ENCODE measurements at regions not wholly inside any gene's neighbourhood (a gene's known extent, or its start where the extent isn't known, plus 50 kb on each side); places are given as distances from the start of the nearest gene placed in this dataset.
A peak's percentile ranks its signal among the peaks of the same experiment; 100 is the strongest.
"Not testable (repeated sequence)": the region's sequence is repeated elsewhere in the genome, so short reads cannot be mapped to it uniquely, and the experiment has no call there.

GRCh38 chr5:18334949-18335348 is 700.7 kb downstream of the TAF11L14 start:
- DNase-seq (ENCODE audit: low spot score) = no peak

DNA sequence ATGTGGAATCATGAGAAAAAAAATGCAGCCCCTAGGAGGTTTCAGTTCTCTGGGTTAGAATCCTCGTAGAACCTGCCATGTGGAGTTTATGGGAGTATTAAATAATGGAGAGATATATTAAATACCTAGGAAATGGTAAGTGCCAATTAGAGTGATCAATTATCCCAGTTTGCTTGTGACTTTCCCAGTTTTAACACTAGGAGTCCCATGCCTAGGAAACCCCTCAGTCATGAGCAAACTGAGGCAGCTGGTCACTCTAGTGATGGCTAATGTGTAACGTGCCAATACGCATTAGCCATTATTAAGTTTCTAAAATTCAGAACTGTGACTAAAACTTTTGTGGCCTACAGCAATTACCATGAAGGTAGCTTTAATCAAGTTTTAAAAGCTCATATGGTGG is 720.6 kb downstream of the TAF11L14 start:
- DNase-seq (ENCODE audit: low spot score) = no peak

- DNase-seq (ENCODE audit: low spot score) = no peak
Measured at GRCh38 chr5:18357486-18357885, 723.2 kb downstream of the TAF11L14 start.

DNA sequence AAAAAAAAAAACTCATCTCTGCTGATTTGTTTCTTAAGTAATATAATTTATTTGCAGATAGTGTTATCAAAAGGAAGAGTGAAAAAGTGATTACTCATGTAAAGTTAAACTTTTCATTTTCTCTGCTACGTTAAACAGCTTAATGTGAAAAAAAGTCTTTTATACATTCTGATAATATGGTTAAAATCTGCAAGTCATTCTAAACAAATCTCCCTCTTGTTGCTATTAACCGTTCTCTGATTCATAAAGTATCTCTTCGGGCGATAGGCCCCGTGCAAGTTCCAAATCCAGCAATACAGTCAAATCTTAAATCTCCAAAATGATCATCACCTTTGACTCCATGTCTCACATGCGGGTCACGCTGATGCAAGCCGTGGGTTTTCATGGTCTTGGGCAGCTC is 732.0 kb downstream of the TAF11L14 start:
- DNase-seq (ENCODE audit: low spot score) = no peak

DNA sequence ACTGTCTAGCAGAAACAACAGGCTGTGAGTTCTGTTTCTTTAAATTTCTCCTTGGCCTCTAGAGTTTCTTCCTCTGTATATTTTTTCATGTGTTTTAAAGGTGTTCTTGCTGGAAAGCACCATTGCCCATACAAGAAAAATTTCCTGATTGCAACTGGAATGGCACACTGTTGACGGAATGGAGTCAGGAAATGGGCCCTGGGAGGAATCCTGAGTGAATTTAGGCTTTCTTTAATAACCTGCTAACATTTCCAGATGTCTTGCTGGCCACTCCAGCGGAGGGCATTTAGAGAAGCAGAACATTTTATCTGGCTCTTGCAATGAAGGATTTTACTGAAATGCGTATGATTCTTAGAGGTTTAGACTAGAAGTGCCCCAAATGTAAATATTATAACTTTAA is 736.3 kb downstream of the TAF11L14 start:
- no peak for DNase-seq (ENCODE audit: low spot score)

- DNase-seq (ENCODE audit: low spot score) = peak; percentile 99
Measured at GRCh38 chr5:18375641-18376040, 741.4 kb downstream of the TAF11L14 start.

DNA sequence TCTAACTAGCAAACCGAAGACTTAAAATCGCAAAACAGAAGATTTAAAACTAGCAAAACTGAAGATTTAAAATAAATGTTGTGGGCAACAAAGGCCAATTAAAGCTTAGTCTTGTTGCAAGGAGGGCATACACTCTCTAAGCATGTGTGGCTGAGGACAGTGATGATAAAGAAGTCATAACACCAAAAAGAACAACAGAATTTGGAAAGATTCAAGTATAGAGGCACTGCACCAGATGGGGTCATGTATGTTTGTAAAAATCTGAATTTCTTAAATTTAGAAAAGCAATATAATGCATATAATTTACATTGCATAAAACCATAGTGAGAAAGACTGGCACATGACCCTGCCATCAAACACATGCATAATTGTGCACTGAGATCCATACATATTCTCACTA is 743.8 kb downstream of the TAF11L14 start:
- DNase-seq (ENCODE audit: low spot score) = no peak

DNA sequence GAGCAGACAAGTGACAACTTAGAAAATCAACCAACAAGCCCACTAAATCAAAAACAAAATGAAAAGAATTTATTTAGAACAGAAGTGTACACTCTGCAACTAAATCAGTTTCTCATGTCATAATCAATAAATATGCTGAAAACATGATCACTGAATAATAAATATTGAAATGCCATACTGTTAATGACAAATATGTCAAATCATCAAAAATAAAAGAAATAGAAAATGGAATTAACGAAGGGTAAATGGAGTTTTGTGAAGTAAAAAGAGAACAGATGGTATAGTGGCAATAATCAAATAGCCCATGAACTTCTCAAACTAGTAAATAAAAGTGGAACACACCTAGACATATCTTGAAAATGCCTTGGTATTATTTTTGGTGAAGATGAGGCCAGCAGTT is 744.9 kb downstream of the TAF11L14 start:
- no peak for DNase-seq (ENCODE audit: low spot score)

DNA sequence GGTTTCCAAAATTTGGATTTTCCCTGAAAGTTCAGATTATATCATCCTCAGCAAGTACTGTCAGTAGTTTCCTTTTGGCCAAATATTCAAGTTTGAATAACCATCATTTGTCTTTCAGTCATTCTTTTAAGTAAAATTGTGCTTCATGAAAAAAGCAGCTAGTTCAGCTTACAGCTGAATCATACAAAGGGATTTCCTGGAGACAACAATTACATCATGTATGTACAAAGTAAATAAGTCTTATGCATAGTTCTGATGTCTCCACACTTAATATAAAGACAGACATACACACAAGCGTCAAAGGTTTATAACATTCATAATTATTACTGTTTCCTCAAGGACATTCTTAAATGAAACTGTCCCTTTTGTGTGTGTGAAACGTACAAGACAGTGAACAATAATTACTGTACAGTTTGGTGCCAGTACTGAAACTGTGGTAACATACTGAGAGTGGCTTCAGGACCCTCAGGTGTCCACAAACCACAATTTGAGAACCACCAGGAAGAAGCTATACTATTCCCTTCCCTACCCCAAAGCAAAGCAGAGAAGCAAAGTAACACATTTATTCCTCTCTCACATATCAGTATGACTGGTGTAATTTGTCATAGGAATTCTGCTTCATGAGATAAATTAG is 746.6 kb downstream of the TAF11L14 start:
- no peak for DNase-seq (ENCODE audit: low spot score)

DNA sequence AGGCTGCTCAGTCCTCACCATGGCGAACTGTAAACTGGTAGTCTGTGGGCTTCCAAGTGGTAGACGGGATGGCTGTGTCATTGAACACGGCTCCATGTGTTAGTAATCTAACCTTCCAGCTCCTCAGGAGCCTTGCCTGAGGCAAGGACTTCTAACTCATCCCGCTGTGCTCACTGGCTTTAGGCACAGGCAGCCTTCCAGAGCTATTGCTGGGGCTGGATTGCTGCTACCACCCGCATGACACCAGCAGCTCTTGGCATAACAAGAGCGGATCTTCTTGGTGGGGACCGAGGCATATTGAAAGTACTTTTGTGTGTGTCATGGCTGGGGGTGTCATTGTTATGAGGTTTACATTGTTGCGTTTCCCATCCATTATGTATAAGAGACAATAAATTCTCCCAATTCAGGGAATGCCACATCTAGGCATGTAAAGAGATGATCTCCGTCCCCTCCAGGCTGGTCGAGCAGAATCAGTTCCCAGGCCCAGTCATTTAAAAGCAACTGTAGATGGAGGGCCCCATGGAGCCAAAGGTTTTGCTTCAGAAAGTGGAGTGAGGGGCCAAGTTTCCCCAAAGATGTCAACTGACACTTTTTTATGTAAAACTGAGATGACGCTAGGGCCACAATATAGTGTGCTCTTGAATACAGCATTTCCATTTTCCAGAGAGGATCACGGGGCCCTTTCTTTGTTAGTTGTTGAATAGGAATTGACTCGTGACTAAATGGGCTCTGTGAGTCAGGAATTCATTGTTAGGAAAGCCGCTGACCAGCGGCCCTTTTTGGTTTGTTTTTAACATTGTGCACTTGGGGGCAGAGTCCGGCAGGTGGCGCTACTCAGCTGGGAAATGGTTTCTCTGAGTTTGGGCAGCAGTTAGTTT is 759.5 kb downstream of the TAF11L14 start:
- DNase-seq (ENCODE audit: low spot score) = peak; percentile 60

DNA sequence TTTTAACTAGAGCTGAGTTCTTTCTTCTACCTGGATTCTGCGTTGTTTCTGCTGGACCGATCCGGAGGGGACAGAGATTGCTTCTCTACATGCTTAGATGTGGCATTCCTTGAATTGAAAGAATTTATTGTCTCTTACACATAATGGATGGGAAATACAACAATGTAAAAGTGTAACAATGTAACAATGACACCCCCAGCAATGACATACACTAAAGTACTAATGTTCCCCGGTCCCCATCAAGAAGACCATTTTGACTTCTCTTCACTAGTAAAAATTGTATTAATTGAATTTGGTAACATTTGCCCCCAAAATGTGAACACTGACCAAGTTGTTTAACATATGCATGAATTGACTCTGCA is 760.2 kb downstream of the TAF11L14 start:
- no peak for DNase-seq (ENCODE audit: low spot score)

DNA sequence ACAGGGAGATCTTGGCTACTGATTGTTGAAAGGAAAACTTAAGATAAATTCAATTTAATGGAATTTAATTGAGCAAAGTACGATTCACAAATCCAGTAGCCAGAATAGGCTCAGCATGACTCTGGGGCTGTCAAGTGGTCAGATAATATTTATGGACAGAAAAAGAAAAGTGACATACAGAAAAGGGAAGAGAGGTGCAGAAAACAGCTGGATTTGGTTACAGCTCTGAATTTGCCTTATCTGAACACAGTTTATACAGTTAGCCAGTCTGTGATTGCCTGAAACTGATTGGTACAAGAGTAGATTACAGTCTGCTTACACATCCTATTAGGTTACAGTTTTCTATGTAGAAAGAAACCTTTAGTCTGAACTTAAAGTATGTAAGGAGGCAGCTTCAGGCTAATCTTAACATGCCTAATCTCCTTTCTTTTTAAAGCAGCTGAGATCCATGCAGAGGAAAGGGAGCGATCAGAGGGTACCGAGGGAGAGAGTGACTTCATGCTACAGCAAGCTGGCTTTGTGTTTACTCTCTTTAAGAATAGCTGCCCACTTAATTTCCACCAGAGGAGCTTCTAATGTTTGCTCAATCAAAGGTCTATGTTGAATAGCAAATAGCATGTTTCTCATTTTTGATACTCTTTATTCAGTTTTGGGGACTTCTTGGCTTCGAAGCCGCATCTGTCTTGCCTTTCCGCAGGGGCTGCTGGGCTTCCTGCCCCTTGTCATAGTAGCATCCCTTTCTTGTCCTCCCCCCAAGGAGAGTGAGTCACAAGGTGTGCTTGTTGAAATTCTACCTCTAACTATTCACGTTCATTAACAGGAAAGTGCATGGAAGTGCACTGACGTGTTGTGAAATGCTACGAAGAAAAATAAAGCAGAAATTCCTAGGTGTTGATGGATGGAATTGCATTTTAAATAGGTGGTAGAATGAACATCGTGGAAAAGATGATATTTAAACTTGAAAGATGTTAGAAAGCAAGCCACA is 761.2 kb downstream of the TAF11L14 start:
- DNase-seq (ENCODE audit: low spot score) = no peak

- no peak for DNase-seq (ENCODE audit: low spot score)
Measured at GRCh38 chr5:18397371-18397770, 763.1 kb downstream of the TAF11L14 start.

DNA sequence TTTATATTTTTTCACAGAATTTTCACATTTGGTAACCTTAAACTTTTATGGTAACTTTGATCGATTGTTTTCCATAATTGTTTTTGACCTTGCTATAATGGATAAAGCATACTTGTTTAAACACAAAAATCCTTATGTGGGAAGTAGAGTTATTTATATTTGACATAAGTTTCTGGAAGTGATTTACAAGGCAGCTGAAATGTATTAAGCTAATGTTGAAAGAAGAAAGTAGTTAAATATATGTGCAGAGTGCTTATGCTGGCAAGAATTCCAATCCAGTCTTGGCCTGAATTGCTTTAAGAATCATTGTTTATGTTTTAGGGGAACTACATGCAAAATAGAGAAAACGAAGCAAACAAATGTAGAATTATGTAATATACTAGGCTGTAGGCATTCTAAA is 763.6 kb downstream of the TAF11L14 start:
- DNase-seq (ENCODE audit: low spot score) = no peak

- DNase-seq (ENCODE audit: low spot score) = not testable (repeated sequence)
Measured at GRCh38 chr5:18399461-18400327, 765.4 kb downstream of the TAF11L14 start.

DNA sequence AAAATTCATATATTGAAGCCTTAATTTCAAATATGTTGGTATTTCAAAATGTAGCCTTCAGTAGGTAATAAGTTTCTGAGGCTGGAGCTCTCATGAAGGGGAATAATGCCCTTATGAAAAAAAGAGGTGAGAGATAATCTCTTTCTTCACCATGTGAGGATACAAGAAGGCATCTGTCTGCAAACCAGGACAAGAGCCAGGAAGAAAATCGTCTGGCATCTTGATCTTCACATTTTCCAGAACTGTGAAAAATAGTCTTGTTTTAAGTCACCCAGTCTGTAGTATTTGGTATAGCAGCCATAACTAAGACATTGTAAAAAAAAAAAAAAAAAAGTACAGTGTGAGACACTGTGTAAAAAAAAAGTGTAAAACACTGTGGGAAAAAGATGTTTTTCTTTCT is 768.9 kb downstream of the TAF11L14 start:
- no peak for DNase-seq (ENCODE audit: low spot score)

DNA sequence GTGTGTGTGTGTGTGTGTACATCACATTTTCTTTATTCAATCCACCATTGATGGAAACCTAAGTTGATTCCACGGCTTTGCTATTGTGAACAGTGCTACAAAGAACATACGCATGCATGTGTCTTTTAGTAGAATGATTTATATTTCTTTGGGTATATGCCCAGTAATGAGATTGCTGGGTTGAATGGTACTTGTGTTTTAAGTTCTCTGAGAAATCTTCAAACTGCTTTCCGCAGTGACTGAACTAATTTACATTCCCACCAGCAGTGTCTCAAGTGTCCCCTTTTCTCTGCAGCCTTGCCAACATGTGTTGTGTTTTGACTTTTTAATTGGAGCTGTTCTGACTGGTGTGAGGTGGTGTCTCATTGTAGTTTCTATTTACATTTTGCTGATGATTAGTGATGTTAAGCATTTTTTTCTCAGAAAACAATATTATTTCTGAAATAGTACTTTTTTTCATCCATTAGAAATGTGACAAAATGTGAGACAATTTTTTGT is 769.7 kb downstream of the TAF11L14 start:
- DNase-seq (ENCODE audit: low spot score) = no peak

DNA sequence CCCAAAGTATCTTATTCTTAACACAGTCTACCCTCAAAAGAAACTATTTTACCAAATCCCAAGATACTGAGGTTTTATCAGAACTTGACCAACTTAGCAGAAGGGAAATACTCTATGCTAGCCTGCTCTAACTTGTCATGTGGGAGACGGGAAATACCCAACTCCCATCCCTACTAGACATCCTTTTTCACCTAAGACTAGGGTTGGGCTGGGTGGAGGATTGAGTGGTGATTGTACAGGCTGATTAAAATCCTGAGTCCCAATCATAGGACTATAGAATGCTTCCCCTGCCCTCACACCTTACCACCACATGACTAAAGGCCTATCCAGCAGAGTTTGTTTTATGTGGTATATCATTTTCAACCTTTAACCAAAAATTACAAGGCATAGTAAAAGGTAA is 786.5 kb downstream of the TAF11L14 start:
- no peak for DNase-seq (ENCODE audit: low spot score)

GRCh38 chr5:18433336-18433735 is 799.1 kb downstream of the TAF11L14 start:
- DNase-seq (ENCODE audit: low spot score) = no peak

DNA sequence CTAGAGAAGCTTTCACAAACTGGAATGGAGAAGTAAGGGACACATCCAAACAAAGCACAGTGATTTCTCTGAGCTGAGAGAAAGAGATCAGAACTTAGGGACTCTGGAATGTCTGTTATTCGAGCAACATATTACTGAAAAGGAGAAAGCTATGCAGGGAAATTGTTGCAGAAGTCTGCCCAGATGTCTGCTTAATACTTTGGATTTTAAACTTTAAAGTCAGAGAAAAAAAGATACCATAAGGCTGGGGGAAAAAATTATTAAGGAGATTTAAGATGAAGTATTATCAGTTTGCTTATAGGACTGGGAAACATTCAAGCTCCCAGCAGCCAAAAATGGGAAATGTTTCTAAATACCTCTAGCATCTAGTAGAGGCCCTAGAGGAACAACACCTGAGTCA is 803.9 kb downstream of the TAF11L14 start:
- no peak for DNase-seq (ENCODE audit: low spot score)

DNA sequence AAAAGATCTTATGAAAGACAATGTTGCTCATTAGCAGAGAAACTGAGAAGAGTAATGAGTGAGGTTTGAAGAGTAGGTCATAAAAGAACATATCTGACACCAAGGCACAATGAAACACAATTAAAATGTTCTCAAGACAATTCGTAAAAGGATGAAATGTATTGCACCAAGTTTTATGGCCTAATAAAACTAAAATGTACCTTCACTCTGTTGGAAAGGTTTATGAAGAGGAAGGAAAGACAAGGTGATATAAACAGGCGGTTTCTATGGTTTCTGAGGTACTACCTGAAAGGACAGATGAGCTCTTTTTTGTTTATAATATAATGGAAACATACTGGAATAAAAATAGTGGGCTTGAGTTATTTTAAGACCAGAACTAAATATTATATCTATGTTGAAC is 821.3 kb downstream of the TAF11L14 start:
- no peak for DNase-seq (ENCODE audit: low spot score)
